Left renal cortex interstitium (tissue), 4 donors: ENCODE measurements at regions not wholly inside any gene's neighbourhood (a gene's known extent, or its start where the extent isn't known, plus 50 kb on each side); places are given as distances from the start of the nearest gene placed in this dataset.
"Not testable (repeated sequence)": the region's sequence is repeated elsewhere in the genome, so short reads cannot be mapped to it uniquely, and the experiment has no call there.

Experiments used
- DNase-seq, 4 donors: peaks; one replicate each; pipeline ENCODE4 v3.0.0-alpha.2; 2013; ENCODE audit warnings: low read depth in 4 of 4, low spot score in 2 of 4, missing footprints in 1 of 4

GRCh38 chr3:125695688-125696087 is 100.4 kb upstream of the OSBPL11 start:
- DNase-seq = no peak

DNA sequence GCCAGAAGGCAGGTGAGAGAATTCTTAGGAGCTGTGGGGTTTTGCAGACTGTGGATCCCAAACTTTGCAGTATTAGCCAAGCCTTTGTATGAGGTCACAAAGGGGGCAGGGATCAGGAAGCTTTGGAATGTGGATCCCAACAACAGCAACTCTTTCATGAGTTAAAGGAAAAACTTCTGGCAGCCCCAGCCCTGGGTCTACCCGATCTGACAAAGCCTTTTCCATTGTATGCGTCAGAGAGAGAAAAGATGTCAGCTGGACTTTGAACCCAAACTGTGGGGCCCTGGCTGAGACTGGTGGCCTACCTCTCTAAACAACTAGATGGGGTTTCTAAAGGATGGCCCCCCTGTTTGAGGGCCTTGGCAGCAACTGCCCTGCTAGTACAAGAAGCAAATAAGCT is 101.8 kb upstream of the OSBPL11 start:
- DNase-seq = not testable (repeated sequence)

DNA sequence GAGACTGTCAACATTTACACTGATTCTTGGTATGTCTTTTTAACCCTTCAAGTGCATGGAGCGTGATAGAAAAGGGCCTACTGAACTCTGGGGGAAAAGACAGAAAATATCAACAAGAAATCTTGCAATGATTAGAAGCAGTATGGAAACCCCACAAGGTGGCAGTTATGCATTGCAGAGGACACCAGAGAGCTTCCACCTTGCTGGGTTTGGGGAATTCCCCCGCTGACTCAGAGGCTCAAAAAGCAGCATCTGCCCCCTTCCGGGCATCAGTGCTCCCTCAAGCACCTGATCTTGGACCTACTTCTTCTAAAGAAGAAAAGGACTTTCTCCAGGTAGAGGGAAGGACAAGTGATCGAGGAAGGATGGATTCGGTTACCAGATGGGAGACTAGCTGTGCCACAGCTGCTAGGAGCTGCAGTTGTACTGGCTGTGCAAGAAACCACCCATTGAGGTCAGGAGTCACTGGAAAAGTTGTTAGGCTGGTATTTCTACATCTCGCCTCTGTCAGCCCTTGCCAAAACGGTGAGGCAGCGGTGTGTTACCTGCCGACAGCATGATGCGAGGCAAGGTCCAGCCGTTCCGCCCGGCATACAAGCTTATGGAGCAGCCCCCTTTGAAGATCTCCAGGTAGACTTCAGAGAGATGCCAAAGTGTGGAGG is 102.8 kb upstream of the OSBPL11 start:
- not testable (repeated sequence) for DNase-seq

- DNase-seq = no peak
Measured at GRCh38 chr3:125715651-125716050, 120.4 kb upstream of the OSBPL11 start.

- not testable (repeated sequence) for DNase-seq
Measured at GRCh38 chr3:125732151-125732550, 136.9 kb upstream of the OSBPL11 start.

GRCh38 chr3:125741991-125742718 is 146.9 kb upstream of the OSBPL11 start:
- not testable (repeated sequence) for DNase-seq

- not testable (repeated sequence) for DNase-seq
Measured at GRCh38 chr3:125742845-125743244, 147.5 kb upstream of the OSBPL11 start.

GRCh38 chr3:125757050-125757449 is 161.8 kb upstream of the OSBPL11 start:
- DNase-seq = not testable (repeated sequence)

GRCh38 chr3:125758641-125759130 is 163.4 kb upstream of the OSBPL11 start:
- not testable (repeated sequence) for DNase-seq

DNA sequence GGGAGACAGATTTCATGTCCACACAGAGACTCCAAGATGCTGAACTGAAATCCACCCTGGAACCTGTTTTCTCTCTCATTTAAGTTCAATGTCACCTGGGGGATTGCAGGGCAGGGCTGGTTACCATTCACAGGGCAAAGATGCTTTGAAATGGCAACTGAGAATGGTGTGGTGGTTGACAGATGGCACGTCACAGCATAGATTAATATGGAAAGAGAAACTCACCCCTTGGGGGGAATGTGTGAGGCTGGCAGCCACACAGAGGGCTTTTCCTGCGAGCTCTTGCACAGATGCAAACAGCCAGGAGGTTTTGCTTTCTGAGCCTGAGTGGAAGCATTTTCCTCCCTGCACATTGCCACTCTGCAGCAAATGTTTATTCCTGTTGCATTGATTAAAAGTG is 167.3 kb upstream of the OSBPL11 start:
- DNase-seq = not testable (repeated sequence)

GRCh38 chr3:125766285-125766826 is 171.1 kb upstream of the OSBPL11 start:
- DNase-seq = peak in 3 of 4 donors; percentile 26 to 46 (median 34)

- DNase-seq = not testable (repeated sequence)
Measured at GRCh38 chr3:125766931-125767330, 171.6 kb upstream of the OSBPL11 start.

GRCh38 chr3:125767641-125768040 is 172.3 kb upstream of the OSBPL11 start:
- no peak for DNase-seq

GRCh38 chr3:125768821-125769220 is 173.5 kb upstream of the OSBPL11 start:
- DNase-seq = not testable (repeated sequence)

- not testable (repeated sequence) for DNase-seq
Measured at GRCh38 chr3:125771506-125771905, 176.2 kb upstream of the OSBPL11 start.

DNA sequence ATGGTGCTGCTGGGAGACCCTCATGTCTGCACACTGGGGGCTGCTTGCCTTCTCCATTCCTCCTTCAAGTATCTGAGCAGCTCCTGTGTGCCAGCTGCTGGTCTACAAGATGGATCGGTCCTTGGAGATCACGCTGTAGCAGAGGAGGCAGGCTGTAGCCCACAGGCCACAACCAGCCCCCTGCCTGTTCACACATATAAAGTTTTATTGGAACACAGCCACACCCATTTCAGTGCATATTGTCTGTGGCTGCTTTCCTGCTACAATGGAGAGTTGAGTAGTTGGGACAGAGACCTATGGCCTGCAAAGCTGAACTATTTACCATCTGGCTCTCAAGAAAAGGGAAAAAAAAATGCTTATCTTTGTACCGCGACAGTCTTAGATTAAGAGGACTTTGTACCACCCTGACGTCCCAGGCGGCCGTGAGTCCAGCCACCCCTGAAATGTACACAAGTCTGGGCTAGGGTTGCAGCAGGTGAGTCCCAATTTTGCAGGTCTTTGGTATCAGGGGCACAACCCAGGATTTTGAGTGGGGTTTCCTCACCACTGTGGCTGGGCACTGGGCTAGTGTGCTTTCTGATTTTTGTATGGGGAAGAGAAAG is 179.2 kb upstream of the OSBPL11 start:
- not testable (repeated sequence) for DNase-seq

DNA sequence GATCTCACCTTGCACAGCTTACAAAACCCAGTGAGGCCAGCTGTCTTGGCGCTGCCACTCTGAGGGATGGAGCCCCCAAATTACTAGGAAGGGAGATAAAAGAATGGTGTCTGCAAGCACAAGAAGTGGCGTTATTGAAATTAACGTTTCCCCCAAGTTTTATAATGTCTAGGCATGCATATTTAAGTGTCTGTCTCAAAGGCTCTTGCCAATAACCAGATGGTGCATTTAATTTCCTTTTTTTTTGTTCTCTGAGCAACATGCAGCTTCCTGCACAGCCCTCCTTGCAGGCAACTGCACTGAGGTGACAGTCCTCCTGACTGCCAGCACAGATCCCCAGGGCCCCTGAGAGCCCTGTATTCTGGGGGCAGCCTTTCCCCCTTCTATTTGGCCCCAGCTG is 179.8 kb upstream of the OSBPL11 start:
- not testable (repeated sequence) for DNase-seq

DNA sequence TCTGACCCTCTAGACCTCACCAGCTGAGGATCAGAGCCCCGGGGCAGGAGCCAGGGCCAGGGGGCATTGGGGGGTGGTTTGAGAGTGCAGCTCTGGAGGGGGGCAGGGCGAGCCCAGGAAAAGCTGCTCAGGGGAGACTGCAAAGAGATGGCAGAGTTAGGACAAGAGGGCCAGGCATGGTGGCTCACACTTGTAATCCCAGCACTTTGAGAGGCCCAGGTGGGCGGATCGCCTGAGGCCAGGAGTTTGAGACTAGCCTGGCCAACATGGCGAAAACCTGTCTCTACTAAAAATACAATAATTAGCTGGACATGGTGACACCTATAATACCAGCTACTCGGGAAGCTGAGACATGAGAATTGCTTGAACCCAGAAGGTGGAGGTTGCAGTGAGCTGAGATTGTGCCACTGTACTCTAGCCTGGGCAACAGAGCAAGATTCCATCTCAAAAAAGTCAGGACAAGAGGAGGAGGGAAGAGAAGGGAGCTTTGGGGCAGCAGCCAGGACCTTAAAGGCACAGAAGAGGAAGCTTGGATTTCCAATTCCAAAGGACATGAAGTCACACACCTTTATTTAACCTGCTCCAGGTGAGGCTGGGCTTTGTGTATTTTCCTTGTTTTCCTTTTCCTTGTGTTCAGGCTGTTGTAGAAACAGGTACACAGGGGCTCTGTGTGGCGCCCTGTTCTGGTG is 180.5 kb upstream of the OSBPL11 start:
- not testable (repeated sequence) for DNase-seq

GRCh38 chr3:125779276-125779675 is 184.0 kb upstream of the OSBPL11 start:
- DNase-seq = not testable (repeated sequence)

DNA sequence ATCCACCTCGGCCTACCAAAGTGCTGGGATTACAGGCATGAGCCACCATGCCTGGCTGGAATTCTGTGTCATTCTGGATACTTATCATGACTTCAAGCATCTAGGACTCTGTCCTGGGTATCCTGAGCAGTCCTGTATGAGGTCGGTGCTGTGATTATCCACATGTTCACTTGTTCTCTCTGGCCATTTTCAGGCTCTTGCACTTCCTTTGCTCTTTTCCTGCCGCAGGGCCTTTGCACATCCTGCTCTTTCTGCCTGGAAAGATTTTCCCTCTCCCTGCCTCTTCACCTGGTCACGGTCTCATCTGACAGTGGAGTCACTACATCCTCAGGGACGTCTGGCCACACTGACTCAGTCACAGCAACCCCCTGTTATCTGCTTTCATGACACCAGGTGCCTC is 184.6 kb upstream of the OSBPL11 start:
- not testable (repeated sequence) for DNase-seq

DNA sequence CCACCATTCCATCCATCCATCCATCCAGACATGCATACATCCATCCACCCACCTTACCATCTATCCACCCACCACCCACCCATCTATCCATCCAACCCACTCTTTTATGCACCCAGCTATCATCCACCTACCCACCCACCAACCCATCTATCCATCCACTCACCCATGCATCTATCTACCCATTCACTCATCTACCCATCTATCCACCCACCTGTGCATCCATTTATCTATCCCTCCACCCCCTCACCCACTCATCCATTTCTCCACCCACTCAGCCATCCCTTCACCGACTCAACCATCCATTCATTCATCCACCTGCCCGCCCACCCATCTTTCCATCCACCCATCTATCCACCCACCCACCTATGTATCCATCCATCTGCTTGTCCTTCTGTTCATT is 186.4 kb upstream of the OSBPL11 start:
- DNase-seq = not testable (repeated sequence)
